SK-N-DZ (cell line): ENCODE measurements at regions not wholly inside any gene's neighbourhood (a gene's known extent, or its start where the extent isn't known, plus 50 kb on each side); places are given as distances from the start of the nearest gene placed in this dataset.
"Not testable (repeated sequence)": the region's sequence is repeated elsewhere in the genome, so short reads cannot be mapped to it uniquely, and the experiment has no call there.

Experiments used
- DNase-seq: peaks from one replicate; pipeline ENCODE4 v3.0.0-alpha.2; 2015; ENCODE audit warnings: low spot score

GRCh38 chr13:81577601-81578195 is 1236.8 kb upstream of the SPRY2 start:
- no peak for DNase-seq

GRCh38 chr13:81568824-81569223 is 1227.9 kb upstream of the SPRY2 start:
- DNase-seq, result no peak

DNA sequence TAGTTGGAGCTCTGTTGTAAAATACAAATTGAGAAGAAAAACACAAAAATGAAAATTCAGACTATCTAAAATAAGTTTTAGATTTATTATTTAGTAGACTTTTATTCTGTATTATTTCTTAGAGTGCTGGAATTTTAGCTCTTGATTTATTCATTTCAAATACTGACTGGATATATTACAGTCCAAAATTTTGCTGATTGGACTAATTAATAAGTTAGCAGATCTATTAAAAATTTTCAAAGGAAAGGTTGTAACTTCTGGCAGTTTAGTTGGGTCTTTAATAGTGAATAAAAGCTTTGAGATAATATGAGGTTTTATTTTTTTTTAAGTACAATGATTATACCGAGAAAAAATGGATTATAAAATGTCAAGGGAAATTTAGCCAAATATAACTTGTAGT is 1224.9 kb upstream of the SPRY2 start:
- no peak for DNase-seq

GRCh38 chr13:81563091-81563490 is 1222.2 kb upstream of the SPRY2 start:
- DNase-seq, result no peak

DNA sequence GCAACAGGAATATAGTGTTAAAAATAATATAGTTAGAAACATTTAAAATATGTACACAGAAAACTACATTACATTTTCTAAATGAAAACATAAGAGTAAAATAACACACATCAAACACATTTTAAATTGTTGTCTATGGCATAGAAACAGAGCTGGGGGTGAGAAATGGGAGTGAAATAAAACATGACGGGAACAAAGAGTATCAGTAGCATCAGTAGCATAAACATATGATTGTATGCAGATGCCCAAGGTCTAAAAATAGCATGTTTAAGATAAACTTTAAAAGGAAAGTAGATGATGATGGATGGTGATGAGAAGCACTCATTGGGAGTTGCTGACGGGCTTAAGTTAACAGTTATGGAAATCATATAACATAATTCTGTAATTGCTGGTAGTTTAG is 1221.7 kb upstream of the SPRY2 start:
- no peak for DNase-seq

GRCh38 chr13:81551036-81551435 is 1210.1 kb upstream of the SPRY2 start:
- no peak for DNase-seq

- not testable (repeated sequence) for DNase-seq
These were observed 1205.4 kb upstream of the SPRY2 start for GRCh38 chr13:81546294-81546693.

GRCh38 chr13:81540777-81541176 is 1199.9 kb upstream of the SPRY2 start:
- peak; percentile 2 for DNase-seq

- no peak for DNase-seq
These were observed 1198.8 kb upstream of the SPRY2 start for GRCh38 chr13:81539643-81540150.

DNA sequence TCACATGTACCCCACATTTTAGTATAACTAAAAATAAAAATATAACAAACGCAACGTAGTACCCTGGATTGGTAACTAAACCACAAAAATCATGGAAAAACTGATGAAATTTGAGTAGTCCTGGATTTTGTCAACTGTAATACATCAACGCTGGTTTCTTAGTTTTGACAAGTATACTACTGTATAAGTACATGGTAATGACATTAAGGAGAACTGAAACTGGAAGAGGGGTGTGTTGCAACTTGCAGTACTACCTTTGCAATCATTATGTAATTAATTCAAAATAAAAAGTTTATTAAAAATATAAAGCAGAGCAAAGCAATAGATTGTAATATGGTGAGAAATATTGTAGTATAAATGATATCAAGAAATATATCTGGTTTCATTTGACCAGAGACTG is 1158.0 kb upstream of the SPRY2 start:
- no peak for DNase-seq

GRCh38 chr13:81493144-81493543 is 1152.2 kb upstream of the SPRY2 start:
- DNase-seq, result no peak

GRCh38 chr13:81492449-81492848 is 1151.5 kb upstream of the SPRY2 start:
- no peak for DNase-seq

- no peak for DNase-seq
These were observed 1147.1 kb upstream of the SPRY2 start for GRCh38 chr13:81488021-81488420.

- peak; percentile 22 for DNase-seq
These were observed 1146.2 kb upstream of the SPRY2 start for GRCh38 chr13:81487151-81487550.

DNA sequence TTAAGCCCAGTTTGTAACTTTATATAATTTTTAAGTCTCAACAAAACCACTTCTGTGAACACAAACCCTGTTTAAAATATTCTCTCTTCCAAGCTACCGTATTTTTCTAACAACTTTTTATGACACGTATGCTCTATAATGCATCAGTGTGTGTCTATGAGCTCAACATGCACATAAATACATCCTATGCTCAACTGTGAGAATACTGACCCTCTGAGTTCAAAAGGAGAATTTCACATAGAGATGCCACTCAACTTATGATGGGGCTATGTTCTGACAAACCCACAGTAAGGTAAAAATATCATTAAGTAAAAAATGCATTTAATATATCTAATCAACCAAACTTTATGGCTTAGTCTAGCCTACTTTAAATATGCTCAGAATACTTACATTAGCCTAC is 1139.7 kb upstream of the SPRY2 start:
- DNase-seq, result no peak

- DNase-seq, result no peak
These were observed 1132.5 kb upstream of the SPRY2 start for GRCh38 chr13:81473366-81473899.

DNA sequence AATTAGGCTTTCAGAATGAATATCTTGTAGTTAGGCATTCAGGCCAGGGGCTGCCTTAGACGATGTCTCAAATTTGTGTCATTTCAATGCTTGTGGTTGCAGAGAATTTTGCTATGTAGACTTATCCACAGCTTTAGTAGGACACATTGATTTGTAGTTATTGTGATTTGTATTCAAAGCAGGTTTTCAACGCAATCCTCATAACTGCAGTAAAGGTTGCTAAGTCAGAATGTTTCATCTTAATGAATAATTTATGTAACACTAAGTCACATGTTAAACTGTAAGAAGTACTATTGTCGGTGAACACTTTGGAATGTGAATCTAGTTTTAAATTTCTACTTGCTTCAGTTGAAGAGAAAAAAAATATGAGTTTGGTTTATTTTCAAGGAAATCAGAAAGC is 1117.2 kb upstream of the SPRY2 start:
- DNase-seq, result no peak

DNA sequence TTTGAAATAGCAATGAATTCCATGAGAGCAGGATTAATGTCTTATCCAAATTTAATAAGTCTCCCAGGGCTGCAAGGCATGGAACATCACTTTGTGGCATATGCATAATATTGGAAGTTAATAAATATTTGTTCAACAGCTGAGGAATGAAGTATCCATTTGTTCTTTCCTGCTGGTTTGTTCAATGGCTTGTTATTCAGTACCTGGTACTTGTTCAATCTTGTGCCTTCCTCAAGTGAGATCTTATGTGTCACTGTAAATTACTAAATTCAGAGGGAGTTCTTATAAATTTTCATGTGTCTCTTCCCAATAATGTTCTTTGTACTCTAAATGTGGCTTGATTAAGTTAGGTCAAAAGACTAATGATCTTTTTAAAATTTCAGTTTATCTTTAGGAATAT is 1105.5 kb upstream of the SPRY2 start:
- no peak for DNase-seq

DNA sequence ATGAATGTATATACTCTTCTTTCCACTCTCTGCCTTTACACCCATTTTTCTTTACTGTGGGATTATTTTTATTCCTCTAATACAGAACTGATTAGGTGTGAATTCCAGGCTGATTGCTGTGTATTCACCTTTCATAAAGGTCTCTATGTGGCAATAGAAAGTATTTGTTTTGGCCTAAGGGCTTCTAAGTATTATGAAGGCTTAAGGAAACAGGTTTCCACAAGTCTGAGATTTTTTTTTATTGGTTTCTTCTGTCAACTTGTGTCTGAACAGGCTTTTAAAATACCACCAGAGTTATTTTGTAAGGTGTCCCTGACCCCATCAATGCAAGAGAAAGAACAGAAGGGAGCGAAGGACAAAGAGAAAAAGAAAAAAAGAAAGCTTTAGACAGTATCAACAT is 1102.0 kb upstream of the SPRY2 start:
- DNase-seq, result no peak

DNA sequence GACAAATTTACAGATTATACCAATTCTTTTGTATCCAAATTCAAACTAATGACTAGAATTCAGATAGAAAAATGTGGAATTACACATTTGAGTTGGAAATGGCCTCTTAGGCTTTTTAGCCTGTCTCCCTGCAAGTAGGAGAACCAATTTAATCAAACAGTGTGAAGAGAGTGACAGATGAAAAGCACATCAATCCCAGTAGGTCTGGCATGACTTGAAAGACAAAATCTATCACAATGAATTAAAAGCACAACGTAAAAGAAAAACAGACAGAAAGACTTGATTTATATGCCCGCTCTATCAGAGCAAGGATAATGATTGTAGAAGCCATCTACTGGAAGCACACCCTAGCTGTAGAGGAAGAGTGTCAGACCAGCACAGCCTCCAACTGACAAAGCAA is 1084.4 kb upstream of the SPRY2 start:
- peak; percentile 17 for DNase-seq

DNA sequence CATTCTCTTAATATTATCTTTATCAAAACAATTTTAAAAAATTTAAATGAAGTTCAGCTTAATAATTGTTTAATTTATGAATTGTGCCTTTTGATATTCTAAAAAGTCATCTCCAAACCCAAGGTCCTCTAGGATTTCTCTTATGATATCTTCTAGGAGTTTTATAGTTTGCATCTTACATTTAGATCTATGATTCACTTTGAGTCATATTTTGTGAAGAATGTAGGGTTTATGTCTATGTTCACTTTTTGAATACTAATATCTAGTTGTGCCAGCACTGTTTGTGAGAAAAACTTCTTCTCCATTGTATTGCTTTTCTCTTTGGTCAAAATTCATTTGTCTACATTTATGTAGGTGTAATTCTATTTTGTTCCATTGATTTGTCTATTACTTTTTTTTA is 1068.4 kb upstream of the SPRY2 start:
- DNase-seq, result no peak

DNA sequence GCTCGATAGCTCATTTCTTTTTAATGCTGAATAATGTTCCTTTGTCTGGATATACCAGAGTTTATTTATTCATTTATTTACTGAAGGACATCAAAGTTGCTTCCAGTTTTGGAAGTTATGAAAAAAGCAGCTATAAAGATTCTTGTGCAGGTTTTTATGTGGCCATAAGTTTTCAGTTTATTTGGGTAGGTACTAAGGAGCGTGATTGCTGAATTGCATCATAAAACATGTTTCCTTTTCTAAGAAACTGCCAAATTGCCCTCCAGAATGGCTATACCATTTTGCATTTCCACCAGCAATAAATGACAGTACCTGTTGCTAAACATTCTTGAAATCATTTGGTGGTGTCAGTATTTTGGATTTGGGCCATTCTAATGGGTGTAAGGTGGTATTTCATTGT is 1067.7 kb upstream of the SPRY2 start:
- DNase-seq, result no peak

DNA sequence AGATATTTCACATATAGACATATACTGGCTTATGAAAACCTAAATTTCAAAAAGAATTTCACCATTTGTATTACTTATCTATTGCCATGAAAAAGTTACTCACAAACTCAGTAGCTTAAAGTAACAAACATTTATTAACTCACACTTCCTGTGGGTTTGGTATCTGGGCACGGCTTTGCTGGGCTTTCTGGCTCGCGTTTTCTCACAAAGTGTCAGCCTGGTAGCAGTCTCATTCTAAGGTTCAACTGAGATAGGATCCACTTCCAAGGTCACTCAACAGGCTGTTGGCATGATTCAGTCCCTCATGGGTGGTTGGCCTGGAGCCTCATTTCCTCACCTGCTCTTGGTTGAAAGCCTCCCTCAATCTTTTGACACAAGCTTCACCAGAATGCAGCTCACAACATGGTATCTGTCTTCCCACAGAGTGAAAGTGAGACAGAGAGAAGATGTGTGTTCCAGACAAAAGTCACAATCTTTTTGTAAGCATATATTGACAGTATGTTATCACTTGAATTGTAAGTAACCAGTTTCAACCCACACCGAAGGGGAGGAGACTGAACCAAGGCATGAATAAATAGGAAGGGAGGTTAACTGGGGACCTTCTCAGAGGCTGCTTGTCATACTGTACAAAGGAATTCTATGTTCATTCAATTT is 1065.8 kb upstream of the SPRY2 start:
- no peak for DNase-seq
